ENCODE measurements at regions not wholly inside any gene's neighbourhood (a gene's known extent, or its start where the extent isn't known, plus 50 kb on each side); places are given as distances from the start of the nearest gene placed in this dataset.
A peak's percentile ranks its signal among the peaks of the same experiment; 100 is the strongest.

DNA sequence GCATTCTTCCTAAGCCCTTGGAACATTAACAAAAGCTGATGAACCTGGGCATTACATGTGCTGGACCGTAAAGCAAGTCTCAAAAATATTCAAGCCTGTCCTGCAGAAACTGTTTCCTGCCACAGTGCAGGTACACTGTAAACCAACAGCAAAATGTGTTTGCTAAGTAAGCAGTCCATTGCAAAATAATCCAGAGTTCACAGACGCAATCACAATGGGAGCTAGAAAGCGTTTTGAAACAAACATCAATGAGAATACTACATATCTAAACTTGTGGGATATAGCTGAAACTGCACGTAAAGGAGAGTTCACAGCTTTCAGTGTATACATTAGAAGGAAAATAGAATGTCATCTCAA is 61.6 kb downstream of the RGS12 start:
- ChIA-PET CTCF (interaction anchor here (1.0 to 5.2 kb wide), 6 partner anchors 9 to 126 kb away, joined by 3 to 34 read pairs (median 8); no protein-coding TSS in a partner anchor), POLR2A (interaction anchor here (0.6 kb wide), 1 partner anchor 123 kb away, joined by 3 read pairs; no protein-coding TSS in a partner anchor)
- no peak for TF ChIP-seq CTCF (IDR thresholded peaks at IDR 0.05; ENCODE audit: control extremely low read depth, extremely low read depth, low read depth, missing control alignments)
- no peak for DNase-seq (ENCODE audit: extremely low spot score)

DNA sequence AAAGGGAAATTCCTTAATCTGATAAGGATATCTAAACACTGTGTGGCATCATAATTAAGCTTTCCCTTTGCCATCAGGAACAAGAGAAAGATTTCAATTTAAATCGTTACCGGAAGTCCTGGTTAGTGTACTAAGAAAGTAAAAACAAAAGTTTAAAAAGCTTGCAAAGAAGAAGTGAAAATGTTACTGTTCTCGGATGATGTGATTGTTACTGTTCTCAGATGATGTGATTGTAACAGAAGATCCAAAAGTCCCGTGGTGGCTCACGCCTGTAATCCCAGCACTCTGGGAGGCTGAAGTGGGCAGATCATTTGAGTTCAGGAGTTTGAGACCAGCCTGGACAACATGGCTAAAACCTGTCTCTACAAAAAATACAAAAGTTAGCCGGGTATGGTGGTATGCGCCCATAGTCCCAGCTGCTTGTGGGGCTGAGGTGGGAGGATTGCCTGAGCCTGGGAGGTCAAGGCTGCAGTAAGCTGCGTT is 62.5 kb downstream of the RGS12 start:
- peak; percentile 65 for DNase-seq (ENCODE audit: extremely low spot score)
- ChIA-PET CTCF (interaction anchor here (1.4 to 5.2 kb wide), 6 partner anchors 10 to 125 kb away, joined by 3 to 34 read pairs (median 8); no protein-coding TSS in a partner anchor), POLR2A (no interaction called here)
- TF ChIP-seq CTCF (IDR thresholded peaks at IDR 0.05; ENCODE audit: control extremely low read depth, extremely low read depth, low read depth, missing control alignments), result no peak

GRCh38 chr4:3358656-3359055 is 65.8 kb downstream of the RGS12 start:
- DNase-seq (ENCODE audit: extremely low spot score), result no peak
- ChIA-PET CTCF (interaction anchor here (5.2 kb wide), 1 partner anchor 13 kb away, joined by 34 read pairs; no protein-coding TSS in a partner anchor), POLR2A (no interaction called here)
- TF ChIP-seq CTCF (IDR thresholded peaks at IDR 0.05; ENCODE audit: control extremely low read depth, extremely low read depth, low read depth, missing control alignments), result no peak

GRCh38 chr4:3360777-3361176 is 68.0 kb downstream of the RGS12 start:
- ChIA-PET POLR2A (no interaction called here), CTCF (interaction anchor here (1.2 to 1.8 kb wide), 3 partner anchors 8 to 83 kb away, joined by 3 to 5 read pairs (median 3); no protein-coding TSS in a partner anchor)
- no peak for DNase-seq (ENCODE audit: extremely low spot score)
- no peak for TF ChIP-seq CTCF (IDR thresholded peaks at IDR 0.05; ENCODE audit: control extremely low read depth, extremely low read depth, low read depth, missing control alignments)

- DNase-seq (ENCODE audit: extremely low spot score), result no peak
- POLR2A ChIA-PET, result no interaction called here
- no peak for TF ChIP-seq CTCF (IDR thresholded peaks at IDR 0.05; ENCODE audit: control extremely low read depth, extremely low read depth, low read depth, missing control alignments)
- CTCF ChIA-PET, result interaction anchor here (1.5 to 1.8 kb wide), 2 partner anchors 15 to 83 kb away, joined by 3 to 5 read pairs; no protein-coding TSS in a partner anchor
Observed at GRCh38 chr4:3361406-3361805, 68.6 kb downstream of the RGS12 start.

DNA sequence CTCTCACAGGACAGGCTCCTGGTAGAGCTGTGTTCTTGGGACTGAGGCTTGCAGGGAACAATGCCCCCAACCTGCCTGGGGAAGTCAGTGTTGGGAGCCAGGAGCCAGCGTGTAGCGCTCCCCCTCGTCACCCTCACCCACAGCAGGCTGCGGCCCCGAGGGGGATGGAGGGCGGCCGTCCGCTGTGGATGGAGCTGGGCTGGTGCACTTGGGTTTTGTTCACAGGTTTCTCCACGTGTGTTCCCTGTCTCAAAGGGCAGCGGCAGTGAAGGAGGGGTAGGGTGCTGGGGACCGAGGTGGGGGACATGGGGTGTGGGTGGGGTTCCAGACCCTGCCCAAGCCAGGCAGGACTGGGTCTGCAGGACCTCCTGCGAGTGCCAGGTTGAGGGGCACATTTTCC is 69.1 kb downstream of the RGS12 start:
- no peak for DNase-seq (ENCODE audit: extremely low spot score)
- ChIA-PET POLR2A (no interaction called here), CTCF (interaction anchor here (1.5 to 1.8 kb wide), 2 partner anchors 16 to 82 kb away, joined by 3 to 5 read pairs; no protein-coding TSS in a partner anchor)
- no peak for TF ChIP-seq CTCF (IDR thresholded peaks at IDR 0.05; ENCODE audit: control extremely low read depth, extremely low read depth, low read depth, missing control alignments)

All from GM10248 (cell line).